Spleen (tissue), 7 donors: ENCODE measurements at regions not wholly inside any gene's neighbourhood (a gene's known extent, or its start where the extent isn't known, plus 50 kb on each side); places are given as distances from the start of the nearest gene placed in this dataset.

Source experiments
- CTCF ChIP-seq, 11 experiments: fragments of 200-600 bp in 7 of 11; fragments of 450-650 bp in 4 of 11; sonication (generic) in 4 of 11; IDR thresholded peaks in 8 of 11; conservative IDR thresholded peaks in 3 of 11; 1 replicate in 7 of 11; 2 replicates in 4 of 11; pipeline versions ENCODE4 v1.4.0 to v1.8.0; 2016 to 2021; ENCODE audit warnings: antibody characterized with exemption in 11 of 11, inconsistent platforms in 4 of 11, mild to moderate bottlenecking in 1 of 11
- POLR2A ChIP-seq, 3 donors: fragments of 450-650 bp; IDR thresholded peaks; one replicate each; pipeline ENCODE4 v1.5.1; 2017; ENCODE audit warnings: antibody characterized with exemption in 3 of 3, mild to moderate bottlenecking in 1 of 3
- POLR2AphosphoS5 ChIP-seq, 3 donors: sonication (generic); formaldehyde crosslinking; IDR thresholded peaks; one replicate each; pipeline ENCODE4 v1.5.1; 2017; ENCODE audit warnings: antibody characterized with exemption in 3 of 3
- donor health status: DM: no; HTN: no; CAD: no; lungs with moderate emphysema.
- donor health status: DM: no; HTN: no; CAD: no.
- donor health status: DM: no; HTN: no; CAD: no.

GRCh38 chr5:19229179-19229835, 758.7 kb downstream of the CDH18 start:
- TF ChIP-seq CTCF (IDR thresholded peaks at IDR 0.05 in 8 of 11, conservative IDR thresholded peaks at IDR 0.05 in 3 of 11), result no peak
- no peak for TF ChIP-seq POLR2AphosphoS5 (IDR thresholded peaks at IDR 0.05)
- no peak for TF ChIP-seq POLR2A (IDR thresholded peaks at IDR 0.05)
